GM12878 (cell line): ENCODE measurements at regions not wholly inside any gene's neighbourhood (a gene's known extent, or its start where the extent isn't known, plus 50 kb on each side); places are given as distances from the start of the nearest gene placed in this dataset.

Experiments used
- ATAC-seq: fragments of 200-7000 bp; cut with Tn5 transposase; 3 replicates; pipeline ENCODE4 v1.9.1; 2020; ENCODE audit warnings: mild to moderate bottlenecking, moderate library complexity
- BruUV-seq: library from RNA; stranded (reverse); fragments of 400-500 nt; replicated peaks from 2 replicates; lab custom pipeline; 2021; lab: Mats Ljungman, UMichigan
- CTCF ChIA-PET: fragments of 300-600 bp; sonication (Branson Sonifier 250); formaldehyde crosslinking; extraction: SDS; loops from one replicate; lab custom pipeline; 2021; ENCODE audit warnings: inconsistent platforms; lab: Yijun Ruan, JAX
- POLR2A ChIA-PET: fragments of 350-600 bp; formaldehyde crosslinking; extraction: SDS; loops from one replicate; lab custom pipeline; 2021; ENCODE audit warnings: inconsistent platforms; lab: Charles Lee
- RAD21 ChIA-PET: fragments of 300-600 bp; sonication (Branson Sonifier 250); formaldehyde crosslinking; loops from one replicate; lab custom pipeline; 2023; ENCODE audit warnings: antibody characterized with exemption; ENCODE audit not compliant: unreplicated experiment; lab: Charles Lee
- SMC1A ChIA-PET: fragments of 300-600 bp; sonication (Branson Sonifier 250); formaldehyde crosslinking; loops from one replicate; lab custom pipeline; 2023; ENCODE audit not compliant: unreplicated experiment, uncharacterized antibody; lab: Charles Lee
- DNase-seq: peaks from one replicate; pipeline ENCODE4 v3.0.0-alpha.2; 2011; ENCODE audit warnings: low read depth, low spot score
- FAIRE-seq: peaks from 3 replicates; lab custom pipeline; 2011; peaks lifted over from hg19 to GRCh38; lab: Jason Lieb, UNC
- H2AFZ ChIP-seq: 2 replicates; pipeline ENCODE4 v1.6.0; 2011; ENCODE audit warnings: low read depth, low read length, control low read depth; ENCODE audit not compliant: control insufficient read depth
- H3K27ac ChIP-seq: 2 replicates; pipeline ENCODE4 v1.5.1; 2011; ENCODE audit warnings: control low read depth; ENCODE audit not compliant: control insufficient read depth, insufficient read depth
- H3K27me3 ChIP-seq, 2 experiments: replicated peaks in 1 of 2; 2 replicates each; pipeline versions ENCODE4 v1.6.0 to v1.6.1; 2011; ENCODE audit warnings: low read length in 1 of 2; ENCODE audit not compliant: control insufficient read depth in 2 of 2, insufficient read depth in 2 of 2
- H3K36me3 ChIP-seq, 2 experiments: 2 replicates each; pipeline ENCODE4 v1.5.1; 2011; ENCODE audit warnings: low read length in 1 of 2; ENCODE audit not compliant: control insufficient read depth in 2 of 2, insufficient read depth in 2 of 2
- H3K4me1 ChIP-seq: 2 replicates; pipeline ENCODE4 v1.6.1; 2011; ENCODE audit warnings: mild to moderate bottlenecking, low read length, moderate library complexity, mixed read lengths; ENCODE audit not compliant: control insufficient read depth, insufficient read depth
- H3K4me2 ChIP-seq: 2 replicates; pipeline ENCODE4 v1.6.0; 2011; ENCODE audit warnings: control low read depth; ENCODE audit not compliant: control insufficient read depth, insufficient read depth
- H3K4me3 ChIP-seq: fragments of 200-600 bp; sonication (generic); 2 replicates; pipeline ENCODE4 v1.5.1; 2016
- H3K79me2 ChIP-seq: 2 replicates; pipeline ENCODE4 v1.6.0; 2011; ENCODE audit warnings: low read length; ENCODE audit not compliant: control insufficient read depth, insufficient read depth
- H3K9ac ChIP-seq: 2 replicates; pipeline ENCODE4 v1.8.0; 2011; ENCODE audit warnings: low read length, control low read depth, mixed read lengths; ENCODE audit not compliant: control insufficient read depth, insufficient read depth
- H3K9me3 ChIP-seq: replicated peaks from 3 replicates; pipeline ENCODE4 v1.5.1; 2011; ENCODE audit warnings: mild to moderate bottlenecking, low read length; ENCODE audit not compliant: control insufficient read depth, insufficient read depth
- H4K20me1 ChIP-seq: 2 replicates; pipeline ENCODE4 v1.6.0; 2011; ENCODE audit not compliant: control insufficient read depth, insufficient read depth
- BHLHE40 ChIP-seq, 2 experiments: fragments of 450-650 bp in 1 of 2; IDR thresholded peaks; 2 replicates each; pipeline ENCODE4 v1.6.1; 2011 to 2017; ENCODE audit warnings: low read depth in 2 of 2, borderline replicate concordance in 1 of 2, improper control_type of control experiment in 1 of 2, low read length in 1 of 2, mild to moderate bottlenecking in 1 of 2
- CUX1 ChIP-seq: IDR thresholded peaks from 2 replicates; pipeline ENCODE4 v1.6.1; 2012; ENCODE audit warnings: improper control_type of control experiment, low read depth, low read length; ENCODE audit not compliant: insufficient replicate concordance
- EP300 ChIP-seq, 2 experiments: fragments of 150-350 bp in 1 of 2; IDR thresholded peaks; 2 replicates each; pipeline ENCODE4 v1.6.1; 2011 to 2012; ENCODE audit warnings: low read depth in 2 of 2, low read length in 2 of 2, borderline replicate concordance in 1 of 2, improper control_type of control experiment in 1 of 2, inconsistent platforms in 1 of 2; ENCODE audit not compliant: control insufficient read depth in 1 of 2
- KDM1A ChIP-seq: fragments of 200-600 bp; sonication (generic); IDR thresholded peaks from 2 replicates; pipeline ENCODE4 v1.6.1; 2016; ENCODE audit warnings: borderline replicate concordance
- MXI1 ChIP-seq: fragments of 150-350 bp; IDR thresholded peaks from 2 replicates; pipeline ENCODE4 v1.6.1; 2011; ENCODE audit warnings: low read depth, mild to moderate bottlenecking, inconsistent platforms, low read length, improper control_type of control experiment
- NR2C1 ChIP-seq: fragments of 450-650 bp; IDR thresholded peaks from 2 replicates; pipeline ENCODE4 v1.6.1; 2017; ENCODE audit warnings: antibody characterized with exemption, mild to moderate bottlenecking, moderate library complexity
- POLR2AphosphoS2 ChIP-seq: IDR thresholded peaks from 2 replicates; pipeline ENCODE4 v1.6.1; 2011; ENCODE audit warnings: low read depth, mild to moderate bottlenecking, low read length, improper control_type of control experiment, moderate library complexity
- POLR2AphosphoS5 ChIP-seq: IDR thresholded peaks from 2 replicates; pipeline ENCODE4 v1.6.1; 2011; ENCODE audit warnings: mild to moderate bottlenecking, low read length, inconsistent platforms
- TCF7 ChIP-seq: IDR thresholded peaks from 2 replicates; pipeline ENCODE4 v1.6.1; 2014; ENCODE audit warnings: antibody characterized with exemption, borderline replicate concordance
- ZBTB33 ChIP-seq: fragments of 450-650 bp; IDR thresholded peaks from 2 replicates; pipeline ENCODE4 v1.6.1; 2017; ENCODE audit warnings: mild to moderate bottlenecking
- ZBTB4 ChIP-seq: fragments of 450-650 bp; formaldehyde crosslinking; IDR thresholded peaks from 2 replicates; pipeline ENCODE4 v1.4.0; 2022; ENCODE audit warnings: mild to moderate bottlenecking, moderate library complexity
- ZNF384 ChIP-seq: IDR thresholded peaks from 2 replicates; pipeline ENCODE4 v1.6.1; 2012; ENCODE audit warnings: low read depth, mild to moderate bottlenecking, low read length, improper control_type of control experiment, borderline replicate concordance
- WGBS: methylation state at CpG from one replicate; pipeline ENCODE4 v1.1.6; 2016; ENCODE audit warnings: low lambda C conversion rate; ENCODE audit not compliant: insufficient replicate concordance, insufficient coverage; ENCODE audit errors: missing lambda C conversion rate; 5-methylcytosine and 5-hydroxymethylcytosine counted together
- in situ Hi-C: fragments of 300-500 bp; cut with MboI; formaldehyde crosslinking; loops from 9 replicates; pipeline ENCODE4 v1.14.3; 2018; ENCODE audit warnings: mixed read lengths
- intact Hi-C: fragments of 100-400 bp; cut with micrococcal nuclease; formaldehyde crosslinking; loops from one replicate; pipeline ENCODE4 v1.14.2; 2022; ENCODE audit not compliant: unreplicated experiment

- TF ChIP-seq NR2C1 (no peak), CUX1 (no peak), EP300 (IDR thresholded peaks at IDR 0.05; ENCODE audit: borderline replicate concordance in 1 of 2, control insufficient read depth in 1 of 2, low read depth in 2 of 2, low read length in 2 of 2) (no peak), BHLHE40 (IDR thresholded peaks at IDR 0.05; ENCODE audit: borderline replicate concordance in 1 of 2, low read depth in 2 of 2, low read length in 1 of 2) (no peak), ZBTB4 (no peak), TCF7 (no peak), ZBTB33 (no peak), POLR2AphosphoS5 (no peak), KDM1A (no peak), POLR2AphosphoS2 (no peak), MXI1 (no peak), ZNF384 (no peak)
- POLR2A ChIA-PET, result no interaction called here
- Histone ChIP-seq H3K36me3 (no peaks in the 10 kb centered on the region), H3K27me3 (no peaks in the 10 kb centered on the region), H3K4me3 (no peak overlapping the region), H4K20me1 (no peaks in the 10 kb centered on the region), H3K79me2 (no peaks in the 10 kb centered on the region), H3K4me1 (no peaks in the 10 kb centered on the region), H2AFZ (no peak overlapping the region), H3K27ac (no peak overlapping the region), H3K9me3 (no peaks in the 10 kb centered on the region), H3K4me2 (no peak overlapping the region), H3K9ac (no peak overlapping the region)
- RAD21 ChIA-PET, result no interaction called here
- ATAC-seq, result no peak
- CTCF ChIA-PET, result no interaction called here
- no peak for FAIRE-seq
- whole genome bisulfite sequencing, result 26% methylated on average over 3 of the region's 3 CpGs
- no peak for DNase-seq
- no TSS peak for BruUV-seq
- intact Hi-C loops (no loop called here), in situ Hi-C loops (no loop called here)
- SMC1A ChIA-PET, result no interaction called here
Measured at GRCh38 chr14:44053422-44053821, 453.7 kb downstream of the FSCB start.
